Left kidney (tissue), 1 donor: ENCODE measurements at regions not wholly inside any gene's neighbourhood (a gene's known extent, or its start where the extent isn't known, plus 50 kb on each side); places are given as distances from the start of the nearest gene placed in this dataset.
A peak's percentile ranks its signal among the peaks of the same experiment; 100 is the strongest.

Experiments used
- DNase-seq: peaks from one replicate; pipeline ENCODE4 v3.0.0-alpha.2; 2013

DNA sequence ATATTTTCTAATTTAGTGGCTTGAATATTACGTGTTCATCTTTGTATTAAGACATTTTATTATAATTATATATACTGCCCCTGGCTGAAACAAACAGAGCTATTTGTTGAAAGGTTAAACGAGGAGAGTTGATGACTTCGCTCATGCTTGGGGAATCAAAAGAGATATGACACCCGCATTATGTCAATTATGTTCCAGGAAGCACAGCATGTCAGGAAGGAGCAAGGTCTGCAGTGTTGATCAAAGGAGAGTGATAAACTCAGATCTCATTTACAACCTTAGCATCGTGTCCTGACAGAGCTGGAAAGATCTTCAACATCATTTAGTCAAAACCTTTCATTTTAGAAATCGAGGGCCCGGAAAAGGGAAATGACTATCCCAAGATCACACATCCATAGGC lies 510.1 kb downstream of the TDRD15 start:
- DNase-seq, result no peak

DNA sequence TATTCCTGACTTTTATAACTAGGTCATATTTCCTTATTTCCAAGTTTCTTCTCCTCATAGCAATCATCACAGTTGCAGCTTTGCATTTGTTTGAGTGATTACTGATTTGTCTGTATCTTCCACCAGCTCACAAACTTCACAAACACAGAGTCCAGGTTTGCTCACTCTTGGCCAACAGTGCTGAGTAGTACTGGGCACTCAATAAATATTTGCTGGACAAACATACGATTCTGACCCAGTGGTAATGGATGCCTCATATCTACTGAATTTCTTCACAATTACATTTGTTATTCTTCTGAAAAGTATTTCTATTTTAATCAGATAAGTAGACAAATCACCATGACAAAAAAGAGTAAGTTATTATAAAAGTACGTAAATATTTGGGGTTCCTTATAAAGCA lies 516.3 kb downstream of the TDRD15 start:
- no peak for DNase-seq

DNA sequence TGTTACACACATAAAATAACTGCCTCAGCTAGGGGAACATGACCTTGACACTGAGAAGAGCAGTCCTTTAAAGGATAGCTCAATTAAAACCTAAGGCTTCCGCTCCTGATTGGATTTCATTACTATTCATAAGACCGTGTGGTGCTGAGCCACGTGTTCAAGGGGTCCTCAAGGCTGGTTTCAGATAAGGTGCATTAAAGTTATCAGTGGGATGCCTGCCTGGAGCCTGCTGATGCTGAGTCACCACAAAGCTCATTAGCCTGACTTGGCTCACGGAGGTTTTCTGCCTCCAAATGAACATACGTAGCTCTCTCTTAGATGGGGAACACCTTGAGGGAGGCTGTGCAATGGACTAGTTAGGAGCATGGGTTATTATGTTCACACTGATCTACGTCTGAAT lies 518.9 kb downstream of the TDRD15 start:
- DNase-seq, result no peak

DNA sequence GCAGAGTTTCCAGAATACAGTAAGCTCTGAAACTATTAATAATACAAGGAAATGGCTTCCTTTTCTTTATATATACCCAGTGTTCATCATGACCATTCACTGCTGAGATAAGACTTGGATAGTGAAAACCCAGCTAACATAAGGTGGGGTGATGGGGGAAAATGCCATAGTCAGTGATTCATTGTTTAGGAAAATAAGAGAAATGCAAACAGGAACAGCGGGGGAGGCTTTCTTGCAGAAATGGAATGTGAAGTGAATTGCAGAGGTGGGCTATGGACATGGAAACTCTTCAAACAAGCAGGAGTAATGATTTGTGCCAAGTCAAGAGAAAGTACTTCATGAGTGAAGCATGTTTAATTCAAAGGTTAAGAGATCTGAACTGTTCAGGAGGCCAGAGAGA lies 519.4 kb downstream of the TDRD15 start:
- no peak for DNase-seq

DNA sequence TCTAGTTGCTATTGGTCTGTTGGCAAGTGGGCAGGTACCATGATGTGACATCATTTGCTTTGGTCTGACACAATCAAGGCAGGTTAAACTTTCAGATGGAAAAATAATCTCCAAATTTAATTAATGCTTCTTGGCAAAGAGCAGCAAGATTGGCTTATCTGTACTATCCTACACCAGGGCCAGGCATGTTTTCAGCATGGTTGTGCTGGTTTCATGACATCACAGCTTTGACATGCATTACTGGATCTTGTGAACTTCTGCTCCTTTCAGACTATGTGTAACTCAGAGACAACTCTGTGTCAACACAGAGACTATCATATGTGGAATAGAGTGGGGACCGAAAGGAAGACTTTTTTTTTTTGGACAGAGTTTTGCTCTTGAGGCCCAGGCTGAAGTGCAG lies 520.5 kb downstream of the TDRD15 start:
- DNase-seq, result no peak

DNA sequence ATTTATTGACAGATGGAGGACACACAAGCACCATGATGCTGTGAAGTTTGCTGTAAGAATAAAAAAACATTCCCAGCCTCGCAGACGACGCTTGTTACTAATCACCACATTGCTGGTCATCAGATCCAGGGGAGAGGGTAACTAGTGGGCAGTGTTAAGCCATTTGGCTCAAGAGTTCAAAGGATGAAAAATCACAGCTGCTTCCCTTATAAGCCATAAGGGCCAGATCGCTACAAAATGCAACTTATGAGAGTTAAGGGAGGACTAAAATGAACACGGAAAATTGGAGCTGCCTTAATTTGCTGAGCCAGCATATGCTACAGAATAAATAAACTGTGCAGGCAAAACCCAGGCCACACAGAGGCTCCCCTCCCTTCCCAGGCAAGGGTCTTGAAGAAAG lies 522.6 kb downstream of the TDRD15 start:
- DNase-seq, result peak; percentile 17

DNA sequence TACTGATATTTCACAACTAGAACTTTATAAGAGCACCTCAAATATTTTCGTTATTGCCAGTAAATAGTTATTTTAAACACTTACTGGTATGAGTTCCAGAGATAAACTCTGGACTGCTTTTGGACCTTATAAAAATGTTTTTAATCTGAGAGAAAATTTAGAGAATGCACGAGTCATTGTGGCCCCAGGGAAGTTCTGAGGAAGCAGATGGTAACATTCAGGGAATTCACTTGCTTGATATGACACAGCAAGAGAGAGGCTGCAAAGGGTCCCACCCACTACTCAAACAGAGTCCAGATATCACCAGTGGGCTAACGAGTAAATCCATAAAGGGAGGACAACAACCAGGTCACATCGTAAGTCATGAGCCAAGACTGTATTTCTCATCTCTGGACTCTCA lies 526.8 kb downstream of the TDRD15 start:
- no peak for DNase-seq

DNA sequence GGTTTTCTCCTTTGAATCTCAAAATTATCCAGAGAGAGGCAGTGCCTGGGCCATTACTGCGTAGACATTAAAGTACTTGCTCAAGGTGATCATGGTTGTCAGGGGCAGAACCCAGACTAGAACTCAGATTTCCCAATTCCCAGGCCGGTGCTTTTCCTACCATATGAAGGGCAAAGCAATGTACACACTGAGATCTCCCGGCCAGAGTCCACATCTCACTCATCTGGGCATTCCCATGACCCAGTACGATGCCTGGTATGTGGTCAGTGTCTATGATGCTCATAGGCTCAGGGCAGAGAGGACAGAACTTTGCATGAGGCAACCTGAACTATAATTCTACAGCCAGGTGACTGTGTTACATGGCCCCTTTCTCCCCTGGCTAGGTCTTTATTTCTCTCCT lies 531.4 kb downstream of the TDRD15 start:
- no peak for DNase-seq

DNA sequence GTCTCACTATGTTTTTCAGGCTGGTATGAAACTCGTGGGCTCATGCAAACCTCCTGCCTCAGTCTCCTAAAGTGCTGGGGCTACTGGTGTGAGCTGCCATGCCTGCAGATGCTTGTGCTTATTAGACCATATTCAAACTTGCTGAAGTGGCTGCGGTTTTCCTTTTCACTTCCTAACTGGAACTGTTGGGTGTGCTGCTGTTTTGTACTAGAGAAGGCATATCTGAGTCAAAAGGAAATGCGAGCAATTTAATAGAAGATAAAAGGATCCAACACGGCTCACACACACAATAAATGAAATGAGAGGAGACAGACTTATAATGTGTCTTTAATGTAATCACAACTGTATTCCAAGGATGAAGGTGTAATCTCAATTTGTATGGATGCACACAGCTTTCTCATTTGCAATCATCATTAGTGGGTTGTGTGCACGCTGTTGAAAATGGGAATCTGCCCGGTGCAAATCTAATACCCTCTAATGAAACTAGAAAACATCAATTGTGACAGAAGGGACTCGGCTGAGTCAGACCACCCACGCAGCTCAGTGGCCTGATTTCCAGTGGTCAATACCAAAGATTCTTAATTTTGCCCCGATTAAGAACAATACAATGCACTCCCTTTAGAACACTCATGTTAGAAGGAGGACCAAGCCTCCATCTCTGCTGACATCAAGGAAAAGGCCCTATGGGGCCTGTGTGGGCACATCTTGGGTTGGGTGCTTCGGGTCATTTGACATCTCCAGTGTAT lies 532.7 kb downstream of the TDRD15 start:
- DNase-seq, result no peak

DNA sequence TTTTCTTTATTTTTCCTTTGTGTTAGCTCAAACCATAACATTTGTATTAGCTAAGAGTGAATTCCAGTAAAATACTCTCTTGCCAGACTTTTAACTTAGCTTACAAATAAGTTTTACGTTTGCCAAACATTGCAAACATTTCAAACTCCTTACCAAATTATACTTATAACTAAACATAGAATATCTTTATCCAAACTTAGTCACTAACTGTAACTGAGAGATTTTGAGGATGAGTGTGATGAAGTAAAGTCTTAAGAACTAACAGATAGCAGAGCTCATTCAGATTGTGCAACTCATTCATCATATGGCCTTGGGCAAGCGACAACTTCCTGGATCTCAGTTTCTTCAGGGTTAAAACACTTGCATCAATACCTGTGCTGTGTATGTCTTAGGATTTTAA lies 533.7 kb downstream of the TDRD15 start:
- no peak for DNase-seq

DNA sequence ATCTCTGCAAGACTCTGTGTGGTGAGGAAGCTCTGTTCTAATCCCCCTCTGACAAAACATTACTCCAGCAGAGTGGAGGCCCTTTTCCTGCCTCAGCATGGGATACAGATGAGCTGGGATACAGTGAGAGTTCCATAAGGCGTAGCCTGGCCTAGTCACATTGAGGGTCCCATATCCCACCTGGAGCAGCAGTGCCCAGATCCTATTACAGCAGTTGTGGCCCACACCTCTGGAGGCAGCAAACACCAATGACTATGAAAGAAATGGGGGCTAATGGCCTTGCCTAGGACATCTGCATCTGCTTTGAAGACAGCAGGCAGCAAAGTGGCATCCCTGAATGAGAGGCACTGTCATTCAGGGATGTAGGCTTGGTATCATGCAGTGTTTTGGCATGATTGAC lies 534.5 kb downstream of the TDRD15 start:
- DNase-seq, result no peak

DNA sequence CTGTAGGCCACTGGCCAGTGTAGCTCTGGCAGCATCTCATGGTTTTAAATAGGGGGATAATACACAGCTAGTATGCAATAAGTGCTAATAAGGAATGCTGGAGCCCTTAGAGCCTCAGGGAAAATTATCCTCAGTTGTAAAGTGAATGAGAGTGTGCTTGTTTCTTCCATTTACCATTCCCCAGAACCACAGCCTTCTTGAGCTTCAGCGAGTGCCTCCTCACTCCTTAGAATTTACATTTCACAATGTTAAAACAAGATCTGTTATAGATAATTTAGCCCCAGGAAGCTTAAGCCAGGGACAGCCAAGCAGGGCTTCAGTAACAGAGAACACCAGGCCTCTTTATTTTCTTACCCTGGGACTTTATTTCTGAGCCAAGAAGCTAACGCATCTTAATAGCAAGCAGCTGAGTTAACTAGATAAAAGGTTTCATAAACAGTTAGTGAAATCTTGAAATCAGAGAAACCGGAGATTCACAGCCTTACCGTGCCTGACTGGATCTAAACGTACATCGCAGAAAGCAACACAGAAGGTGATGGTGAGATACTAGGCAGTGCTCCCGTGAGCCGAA lies 535.2 kb downstream of the TDRD15 start:
- DNase-seq, result no peak

DNA sequence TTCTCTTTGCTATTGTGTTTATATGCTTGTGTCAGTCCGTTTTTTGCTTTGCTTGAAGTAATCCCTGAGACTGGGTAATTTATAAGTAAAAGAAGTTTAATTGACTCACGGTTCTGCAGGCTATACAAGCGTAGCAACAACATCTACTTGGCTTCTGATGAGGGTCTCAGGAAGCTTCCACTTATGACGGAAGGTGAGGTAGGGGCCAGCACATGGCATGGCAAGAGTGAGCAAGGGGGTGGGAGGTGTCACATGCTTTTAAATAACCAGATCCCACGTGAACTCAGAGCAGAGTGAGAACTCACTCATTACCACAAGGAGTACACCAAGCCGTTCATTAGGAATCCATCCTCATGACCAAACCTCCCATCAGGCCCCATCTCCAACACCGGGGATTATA lies 540.3 kb downstream of the TDRD15 start:
- no peak for DNase-seq

DNA sequence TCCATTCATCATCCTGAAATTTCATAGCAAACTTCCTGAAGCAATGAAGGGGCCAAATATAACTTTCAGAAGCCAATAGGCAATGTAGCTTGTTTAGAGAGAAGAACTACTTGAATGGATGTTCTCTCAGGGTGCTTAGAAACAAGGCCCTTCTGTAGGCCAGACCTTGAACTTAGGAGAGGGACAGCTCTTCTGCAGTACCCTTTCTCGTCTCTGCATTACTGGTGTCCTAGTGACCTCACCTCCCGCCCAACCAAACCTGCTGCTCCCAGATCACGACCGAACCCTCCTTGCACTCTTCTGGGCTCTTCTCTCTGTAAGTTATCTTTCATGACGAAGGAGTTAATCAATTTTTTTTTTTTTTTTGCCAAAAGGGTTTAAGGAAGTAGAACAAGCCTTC lies 543.9 kb downstream of the TDRD15 start:
- no peak for DNase-seq

DNA sequence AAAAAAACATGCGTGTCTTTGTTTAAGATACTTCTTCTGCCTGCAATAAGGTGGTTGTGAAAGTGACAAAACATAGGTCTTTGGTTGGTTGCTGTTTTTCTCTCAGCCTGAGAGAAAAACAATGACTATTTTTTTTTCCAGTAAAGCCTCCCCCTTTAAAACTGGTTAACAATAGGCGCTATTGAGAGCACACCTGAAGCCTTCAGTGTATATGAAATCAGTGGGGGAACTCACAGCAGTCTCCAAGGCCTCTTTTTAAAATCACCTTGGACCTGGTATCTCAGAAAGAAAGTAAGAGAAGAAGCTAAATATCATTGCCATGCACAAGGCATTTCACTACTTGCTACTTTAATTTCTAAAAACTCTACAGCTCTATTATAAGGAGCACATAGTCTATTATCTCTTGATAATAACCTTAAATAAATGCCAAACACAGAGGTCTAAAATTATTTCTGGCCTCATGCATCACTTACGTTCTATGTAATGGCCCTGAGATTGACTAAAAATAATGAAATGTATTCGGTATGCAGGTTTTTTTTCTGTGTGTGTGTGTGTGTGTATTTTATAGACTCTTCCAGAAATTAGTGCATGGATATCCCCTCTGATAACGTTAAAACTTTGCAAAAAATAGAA lies 544.4 kb downstream of the TDRD15 start:
- no peak for DNase-seq

DNA sequence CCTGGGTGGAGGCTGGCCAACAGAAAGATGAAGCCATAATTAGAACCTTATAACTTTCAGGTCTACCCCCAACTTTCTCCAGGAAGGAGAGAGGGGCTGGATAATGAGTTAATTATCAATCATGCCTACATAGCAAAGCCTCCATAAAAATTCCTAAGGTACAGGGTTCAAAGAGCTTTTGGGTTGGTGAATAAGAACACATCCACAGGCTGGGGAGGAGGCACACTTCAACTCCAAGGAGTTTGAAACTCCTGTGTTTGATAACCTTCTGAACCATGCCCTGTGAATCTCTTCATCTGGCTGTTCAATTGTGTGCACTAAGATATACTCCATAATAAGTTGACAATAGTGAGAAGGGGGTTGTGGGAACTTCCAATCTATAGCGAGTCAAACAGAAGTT lies 552.3 kb downstream of the TDRD15 start:
- DNase-seq, result no peak

DNA sequence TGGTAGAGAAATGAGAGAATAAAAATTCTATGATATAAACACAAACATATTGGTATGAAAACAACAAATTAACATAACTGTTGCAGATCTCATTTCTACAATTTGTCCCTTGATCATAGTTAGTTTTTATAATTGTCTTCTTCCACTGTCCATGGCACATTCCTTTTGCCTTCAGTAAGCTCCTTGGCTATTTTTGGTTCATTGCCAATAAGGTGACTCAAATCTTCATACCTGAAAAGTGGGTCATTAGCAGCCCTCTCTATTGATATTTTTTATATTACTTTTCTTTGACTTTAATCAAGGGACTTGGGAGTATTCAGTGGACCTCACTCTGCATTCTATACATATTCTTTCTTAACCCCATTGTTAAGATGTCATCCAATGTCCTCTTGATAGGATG lies 552.9 kb downstream of the TDRD15 start:
- no peak for DNase-seq

DNA sequence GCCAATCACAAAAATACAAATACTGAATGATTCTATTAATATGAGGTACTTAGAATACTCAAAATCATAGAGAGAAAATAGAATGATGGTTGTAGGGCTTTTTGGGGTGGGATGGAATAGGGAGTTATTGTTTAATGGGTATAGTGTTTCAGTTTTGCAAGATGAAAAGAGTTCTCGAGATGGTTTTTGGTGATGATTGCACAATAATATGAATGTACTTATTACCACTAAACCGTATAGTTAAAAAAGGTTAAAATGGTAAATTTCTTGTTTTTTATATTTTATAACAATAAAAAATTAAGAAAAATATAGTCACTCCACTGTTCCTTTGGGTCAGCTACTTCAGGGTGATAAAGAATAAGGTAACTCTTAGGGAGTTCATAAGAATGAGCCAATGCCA lies 560.1 kb downstream of the TDRD15 start:
- no peak for DNase-seq

DNA sequence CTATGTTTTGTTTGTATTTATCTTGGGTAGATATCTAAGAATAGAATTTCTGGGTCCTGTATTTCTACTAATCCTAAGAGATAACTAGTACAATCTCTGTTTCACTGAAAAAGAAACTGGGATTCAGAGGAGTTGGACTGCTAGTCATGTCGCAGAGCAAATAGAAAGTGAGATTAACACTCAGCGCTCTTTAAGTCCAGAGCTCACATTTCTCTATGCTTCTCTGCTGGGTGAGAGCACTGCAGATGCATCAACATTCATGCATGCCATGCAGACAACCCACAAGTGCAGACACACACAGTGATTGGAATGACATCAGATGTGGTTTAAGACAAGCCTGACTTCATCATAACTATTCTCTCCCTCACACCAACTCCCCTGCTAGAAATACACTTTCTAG lies 563.8 kb downstream of the TDRD15 start:
- no peak for DNase-seq

DNA sequence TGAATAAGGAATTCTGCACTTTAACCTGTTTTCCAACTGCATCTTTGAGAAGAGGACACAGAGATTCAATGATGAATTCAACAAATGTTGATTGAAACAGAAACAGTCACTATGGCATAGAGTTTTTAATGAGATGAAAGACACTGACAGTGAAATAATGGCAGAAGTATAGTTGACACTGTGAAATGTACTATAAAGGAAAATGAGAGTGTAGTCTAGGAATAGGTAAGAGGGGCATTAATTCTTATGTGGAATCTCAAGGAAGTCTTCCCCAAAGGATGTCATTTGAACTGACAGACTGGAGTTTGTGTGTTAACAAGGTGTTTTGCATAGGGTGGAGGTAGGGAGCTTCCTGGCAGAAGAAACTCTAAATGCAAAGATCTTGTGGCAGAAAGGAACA lies 566.2 kb downstream of the TDRD15 start:
- DNase-seq, result no peak

DNA sequence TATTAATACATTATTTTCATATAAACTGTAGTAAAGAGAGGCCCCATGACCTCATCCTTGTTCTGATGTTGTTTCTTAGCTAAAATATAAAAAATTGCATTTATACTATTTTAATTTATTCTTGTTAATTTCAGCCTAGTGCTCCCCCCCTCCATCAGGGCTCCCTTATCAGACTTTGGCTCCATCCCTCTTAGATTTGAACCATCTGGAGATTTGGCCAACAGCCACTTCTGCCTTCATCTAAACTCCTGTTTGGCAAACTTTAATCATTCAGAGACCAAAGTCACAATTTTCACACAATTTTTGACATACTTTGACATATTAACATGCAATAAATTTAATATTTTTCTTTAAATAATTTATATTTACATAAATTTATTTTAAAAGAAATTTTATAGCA lies 569.3 kb downstream of the TDRD15 start:
- peak; percentile 35 for DNase-seq

DNA sequence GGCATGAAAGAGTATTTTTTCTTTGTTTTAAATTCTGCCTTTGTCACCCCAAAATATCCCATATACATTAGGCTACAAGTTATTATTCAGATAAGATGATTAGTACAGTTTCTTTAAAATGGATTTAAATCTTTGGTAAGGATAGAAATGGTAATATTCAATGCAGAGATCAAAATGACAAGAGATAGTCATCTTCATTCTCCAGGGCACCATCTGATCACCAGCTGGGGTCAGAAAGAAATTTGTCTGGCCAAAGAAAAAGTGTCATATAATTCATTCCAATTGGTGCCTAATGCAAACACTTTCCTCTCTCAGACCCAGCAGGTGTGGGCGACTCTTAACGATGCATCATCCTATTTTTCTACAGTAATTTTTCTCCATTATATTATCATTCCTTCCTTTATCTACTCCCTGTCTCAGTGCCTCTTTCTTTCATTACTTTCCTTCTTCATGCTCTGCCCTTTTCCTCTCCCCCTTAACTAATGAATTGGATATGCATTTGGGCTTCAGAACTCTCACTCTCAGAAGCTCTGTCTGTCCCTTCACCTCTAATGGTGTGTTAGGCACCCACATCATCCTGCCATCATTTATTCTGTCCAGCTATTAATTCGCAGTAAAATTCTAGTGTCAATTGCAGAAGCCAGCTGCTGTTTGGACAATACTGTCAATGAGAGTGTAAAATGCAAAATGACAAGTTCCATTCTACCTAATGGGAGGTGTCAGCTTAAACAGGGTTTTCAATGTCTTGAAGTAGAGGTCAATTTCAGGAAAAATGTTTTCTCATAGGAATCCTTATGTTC lies 570.5 kb downstream of the TDRD15 start:
- no peak for DNase-seq

DNA sequence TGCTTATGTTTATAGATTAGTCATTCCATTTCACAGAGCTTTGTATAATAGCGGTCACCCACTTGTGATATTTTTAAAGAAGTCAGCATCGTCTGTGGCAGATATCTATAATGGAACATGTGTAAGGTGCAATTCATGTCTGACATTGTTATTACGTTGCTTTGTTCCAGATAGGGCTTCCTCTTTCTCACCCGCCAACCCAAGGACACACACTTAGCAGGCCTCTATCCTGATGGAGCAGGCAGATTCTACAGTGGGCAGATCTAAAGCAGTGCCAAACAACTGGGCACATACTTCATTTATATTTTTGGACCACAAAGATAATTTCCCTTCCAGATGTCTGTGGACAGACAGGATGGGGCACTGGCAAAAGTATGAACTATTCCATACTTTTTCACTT lies 573.1 kb downstream of the TDRD15 start:
- no peak for DNase-seq
